ENCODE measurements at regions not wholly inside any gene's neighbourhood (a gene's known extent, or its start where the extent isn't known, plus 50 kb on each side); places are given as distances from the start of the nearest gene placed in this dataset.

GRCh38 chr3:174620855-174621472, 238.2 kb upstream of the NAALADL2 start:
- no peak for TF ChIP-seq CTCF (conservative IDR thresholded peaks at IDR 0.05; ENCODE audit: low read depth, low read length)
- no peak for TF ChIP-seq EZH2 (IDR thresholded peaks at IDR 0.05; ENCODE audit: borderline replicate concordance, low read depth, low read length, poor library complexity, severe bottlenecking)

Measured in A673 (cell line).